Stimulated activated CD4-positive, alpha-beta T cell treated with anti-CD3 and anti-CD28 coated beads, Interleukin-1b, Interleukin-23, amount 100 ng/mL, for 1 hour (primary cell): ENCODE measurements at regions not wholly inside any gene's neighbourhood (a gene's known extent, or its start where the extent isn't known, plus 50 kb on each side); places are given as distances from the start of the nearest gene placed in this dataset.

ENCODE experiments used
- DNase-seq, 2 donors: peaks; one replicate each; pipeline ENCODE4 v3.0.0-alpha.2; 2020; ENCODE audit warnings: low read depth in 2 of 2

GRCh38 chr2:207236156-207236935 lies 70.6 kb upstream of the KLF7 start:
- no peak for DNase-seq

DNA sequence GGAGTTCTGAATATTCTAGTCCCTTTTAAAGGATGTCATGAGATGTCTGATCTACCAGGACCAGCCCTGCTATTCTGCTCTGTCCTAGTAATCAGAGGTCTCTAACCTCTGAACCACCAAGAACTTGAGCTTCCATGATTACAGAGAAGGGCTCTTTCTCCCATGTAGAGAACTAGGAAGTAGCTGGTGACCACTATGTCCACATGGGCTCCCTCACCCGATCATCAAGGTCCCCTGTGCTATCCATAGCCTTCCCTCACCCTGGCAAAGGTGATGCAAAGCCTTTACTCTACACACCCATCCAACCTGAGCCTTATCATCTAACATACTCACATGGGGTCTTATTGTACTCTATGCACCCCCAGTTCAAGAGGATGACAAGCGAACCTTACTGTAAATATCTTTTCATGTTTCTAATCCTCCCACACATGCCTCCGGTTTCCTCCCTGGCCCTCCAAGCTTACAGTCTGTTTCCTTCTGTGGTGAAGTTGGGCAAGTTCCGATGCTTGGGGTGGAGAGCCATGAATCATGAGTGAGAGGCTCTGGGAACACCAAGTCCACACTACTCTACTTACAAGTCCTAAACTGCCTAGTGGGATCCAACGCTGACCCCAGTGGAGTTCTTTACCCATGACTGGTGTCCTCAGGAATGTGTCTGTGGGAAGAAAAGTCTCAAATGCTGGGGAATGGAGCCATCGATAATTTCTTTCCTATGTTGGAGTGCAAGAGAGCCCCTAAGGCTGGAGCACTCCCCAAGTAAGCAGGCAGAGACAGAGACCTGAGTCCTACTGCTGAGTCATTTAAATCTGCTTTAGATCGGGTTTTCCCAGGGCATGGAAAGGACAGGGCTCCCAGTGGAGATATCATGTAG lies 73.3 kb upstream of the KLF7 start:
- DNase-seq = no peak

DNA sequence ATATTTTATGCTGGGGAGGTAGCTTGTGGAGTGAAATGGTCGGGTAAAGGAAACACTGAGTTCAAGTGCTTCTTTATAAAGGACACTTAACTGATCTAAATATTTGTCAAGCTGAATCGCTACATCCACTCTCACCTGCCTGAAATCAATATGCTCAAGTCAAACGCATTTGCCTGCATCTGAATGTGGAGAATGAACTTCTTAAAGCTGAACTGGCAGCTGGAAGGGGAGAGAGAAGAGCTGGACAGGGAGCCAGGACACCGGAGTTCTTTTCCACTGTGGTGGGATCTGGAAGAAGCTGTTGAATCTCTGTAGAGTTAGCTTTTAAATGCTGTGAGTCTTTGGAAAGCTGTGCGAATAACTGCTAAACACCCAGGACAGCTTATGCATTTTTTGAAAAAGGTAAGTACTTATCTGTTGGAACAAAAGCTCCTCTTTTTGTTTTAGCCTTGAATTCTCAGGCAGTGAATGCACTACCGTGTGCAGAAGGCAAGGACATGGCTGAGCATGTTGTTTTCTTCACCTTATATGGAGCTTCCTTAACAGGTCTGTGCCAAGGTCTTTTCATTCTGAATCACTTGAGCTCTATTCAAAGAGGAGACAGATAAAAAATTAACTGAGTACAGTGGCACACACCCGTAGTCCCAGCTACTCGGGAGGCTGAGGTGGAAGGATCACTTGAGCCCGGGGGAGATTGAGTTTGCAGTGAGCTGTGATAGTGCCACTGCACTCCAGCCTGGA lies 74.2 kb upstream of the KLF7 start:
- no peak for DNase-seq

GRCh38 chr2:207240649-207241048 lies 74.9 kb upstream of the KLF7 start:
- DNase-seq = no peak

GRCh38 chr2:207241198-207241597 lies 75.5 kb upstream of the KLF7 start:
- no peak for DNase-seq

- DNase-seq = no peak
Measured at GRCh38 chr2:207243601-207244000, 77.9 kb upstream of the KLF7 start.

DNA sequence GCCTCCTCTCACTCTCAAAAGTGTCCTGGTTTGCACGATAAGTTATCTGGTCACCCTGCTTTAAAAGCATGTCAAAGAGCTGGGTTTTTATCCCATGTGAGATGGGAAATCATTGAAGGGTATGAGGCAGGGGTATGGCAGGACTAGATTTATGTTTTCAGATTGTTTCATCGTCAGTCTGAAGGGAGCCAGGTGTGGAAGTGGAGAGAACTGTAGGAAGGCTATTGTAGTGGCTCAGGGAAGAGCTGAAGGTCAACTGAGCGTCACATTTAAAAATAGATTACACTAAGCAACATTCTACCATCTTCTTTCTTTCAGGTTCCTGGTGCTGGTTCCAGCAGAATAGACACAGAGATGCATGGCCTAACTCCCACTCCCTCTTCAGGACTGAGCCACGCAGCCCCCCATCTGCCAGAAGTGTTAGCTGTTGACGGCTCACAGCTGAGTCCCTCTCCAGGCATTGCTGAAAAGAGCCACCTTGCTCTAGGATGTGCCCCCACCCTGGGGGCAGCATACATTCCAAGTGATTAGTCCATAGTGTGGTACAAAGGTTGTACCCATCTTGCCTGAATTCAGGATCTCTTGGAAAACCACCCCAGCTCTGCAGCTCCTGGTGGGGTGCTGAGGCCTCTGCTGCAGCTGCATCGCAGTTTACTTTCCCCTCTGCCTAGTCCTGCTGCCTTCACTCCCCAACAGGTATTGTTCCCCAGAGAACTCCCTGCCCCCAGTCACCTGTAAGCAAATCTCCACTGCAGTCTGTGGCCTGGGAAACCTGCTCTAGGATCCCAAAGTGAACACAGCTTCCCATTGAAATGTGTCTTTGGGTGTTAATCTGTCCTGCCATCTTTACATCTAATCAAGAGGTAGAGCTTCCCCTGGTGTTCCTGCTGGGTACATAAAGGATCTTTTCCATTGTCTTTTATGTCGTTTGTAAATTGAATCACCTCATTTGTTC lies 79.5 kb upstream of the KLF7 start:
- DNase-seq = no peak

- no peak for DNase-seq
Measured at GRCh38 chr2:207248702-207249377, 83.1 kb upstream of the KLF7 start.

- DNase-seq = no peak
Measured at GRCh38 chr2:207251022-207251421, 85.3 kb upstream of the KLF7 start.

- DNase-seq = no peak
Measured at GRCh38 chr2:207251573-207252192, 85.9 kb upstream of the KLF7 start.

DNA sequence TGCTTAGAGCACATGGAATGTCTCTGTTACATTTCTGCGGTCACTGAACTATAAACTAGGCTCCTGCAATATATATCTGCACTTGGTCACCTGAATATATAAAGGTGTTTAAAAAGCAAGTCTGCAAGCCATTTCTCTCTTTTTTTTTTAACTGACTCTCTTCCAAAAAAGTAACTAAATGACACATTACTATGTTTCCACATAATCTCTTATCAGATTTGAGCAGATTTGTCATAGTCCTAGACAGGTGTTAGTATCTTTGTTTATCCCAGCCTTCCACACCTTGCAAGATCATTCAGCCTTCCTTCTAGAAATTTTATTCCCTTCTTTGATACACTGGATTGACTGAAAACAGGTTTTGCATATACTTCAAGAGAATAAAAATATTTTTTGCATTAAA lies 86.7 kb upstream of the KLF7 start:
- DNase-seq = no peak

- DNase-seq = no peak
Measured at GRCh38 chr2:207252979-207253645, 87.4 kb upstream of the KLF7 start.

DNA sequence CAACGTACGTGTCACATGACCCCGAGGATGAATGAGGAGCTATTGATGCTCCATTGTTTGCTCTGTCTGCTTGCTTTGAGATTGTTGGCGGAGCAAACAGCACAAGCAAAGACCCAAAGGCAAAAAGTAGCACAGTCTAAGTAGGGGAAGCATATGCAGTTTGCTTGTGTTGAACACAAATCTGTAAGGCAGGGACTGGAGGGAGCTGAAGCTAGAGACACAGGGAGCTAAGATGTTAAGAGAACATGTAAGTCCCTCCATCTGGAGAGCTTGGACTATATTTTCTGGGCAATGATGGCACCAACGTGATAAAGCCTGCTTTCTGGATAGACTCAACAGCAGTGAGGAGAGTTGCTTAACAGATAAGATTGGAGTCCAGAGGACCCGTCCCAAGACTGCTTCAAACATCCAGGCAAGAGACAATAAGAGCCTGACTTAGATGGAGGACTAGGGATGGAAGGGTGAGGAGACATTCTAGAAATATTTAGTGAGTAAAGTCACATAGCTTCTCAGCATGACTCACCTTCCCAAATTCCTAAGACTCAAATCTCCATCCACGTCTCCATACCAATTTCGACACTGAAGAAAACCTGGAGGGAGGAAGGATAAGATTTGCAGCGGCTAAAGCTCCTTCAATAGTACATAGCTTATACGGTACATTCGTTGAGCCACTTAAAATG lies 88.1 kb upstream of the KLF7 start:
- DNase-seq = no peak

- no peak for DNase-seq
Measured at GRCh38 chr2:207254591-207255464, 89.1 kb upstream of the KLF7 start.

DNA sequence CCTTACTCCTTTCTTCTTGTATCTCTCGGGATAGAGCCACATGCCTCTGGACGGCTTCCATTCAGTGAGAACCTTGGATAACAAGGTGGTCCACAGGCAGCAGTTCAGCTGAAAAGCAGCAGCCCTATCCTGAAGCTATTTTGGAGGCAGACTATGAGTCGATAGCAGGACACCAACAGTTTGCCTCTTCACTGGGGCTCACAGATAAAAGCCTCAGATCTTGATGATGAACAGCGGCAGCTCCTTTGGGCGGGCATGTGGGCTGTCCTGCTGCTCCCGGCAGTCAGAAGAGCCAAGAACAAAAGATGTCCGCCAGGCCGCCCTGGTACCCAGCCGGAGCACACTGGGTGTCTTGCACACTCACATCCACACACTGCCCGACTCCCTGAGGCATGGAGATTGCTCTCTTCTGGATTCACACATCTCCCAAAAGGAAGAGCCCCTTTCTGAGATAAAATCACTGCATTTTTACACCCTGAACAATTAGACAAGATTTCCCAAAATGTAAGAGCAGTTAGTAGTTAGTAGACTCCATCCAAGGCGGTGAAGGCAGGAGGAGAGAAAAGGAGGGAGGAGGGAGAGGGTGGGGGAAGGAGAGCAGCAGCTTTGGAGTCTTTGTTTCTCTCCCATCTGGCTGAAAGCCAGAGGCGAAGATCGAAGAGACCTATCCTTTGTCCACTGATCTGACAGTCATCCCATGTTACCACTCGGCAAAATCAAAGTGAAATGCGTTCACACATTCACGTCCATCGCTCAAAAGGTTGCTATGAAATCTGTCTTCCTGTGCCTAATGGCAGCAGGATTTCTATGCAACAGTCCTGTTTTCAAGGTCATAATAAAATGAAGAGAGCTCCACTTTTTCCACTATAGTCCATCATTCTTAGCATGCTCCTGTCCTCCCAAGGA lies 90.1 kb upstream of the KLF7 start:
- no peak for DNase-seq

DNA sequence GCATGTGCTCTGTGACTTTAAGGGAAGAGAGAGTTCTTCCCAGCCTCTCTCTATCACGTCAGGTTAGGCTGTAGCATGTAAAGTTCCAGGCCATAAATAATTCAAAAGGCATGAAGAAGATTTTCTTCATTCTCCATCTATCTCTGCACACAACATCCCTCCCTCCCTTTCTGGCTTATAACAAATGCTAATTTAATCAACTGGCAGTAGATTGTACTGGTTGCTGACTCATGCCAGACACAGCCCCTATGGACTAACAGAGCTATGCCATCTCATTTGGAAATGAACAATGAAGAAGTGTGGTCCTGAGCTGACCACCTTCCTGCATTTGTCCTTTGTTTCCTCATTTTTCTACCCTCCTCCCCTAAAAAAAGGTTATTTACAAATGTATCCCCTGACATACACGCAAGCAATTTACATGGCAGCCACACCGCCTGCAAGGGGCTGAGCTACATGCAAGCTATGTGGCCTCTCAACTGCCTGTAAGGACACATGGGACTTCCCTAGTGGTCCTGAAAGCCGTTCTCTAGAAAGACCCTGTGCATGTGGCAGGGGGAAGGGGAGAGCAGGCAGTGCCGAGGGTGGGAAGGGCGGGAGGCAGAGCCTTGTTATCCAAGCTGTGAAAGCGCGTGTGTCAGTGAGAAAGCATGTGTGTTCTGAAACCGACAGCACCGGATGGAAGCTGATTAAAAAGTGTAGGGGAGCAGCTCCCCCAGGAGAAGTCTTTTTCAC lies 90.9 kb upstream of the KLF7 start:
- no peak for DNase-seq
